ENCODE measurements at regions not wholly inside any gene's neighbourhood (a gene's known extent, or its start where the extent isn't known, plus 50 kb on each side); places are given as distances from the start of the nearest gene placed in this dataset.

- no peak overlapping the region for H3K4me3 ChIP-seq (ENCODE audit: control insufficient read depth in 2 of 3, extremely low read depth in 1 of 3, insufficient read depth in 2 of 3, low read depth in 1 of 3, low read length in 3 of 3)
- no peaks in the 10 kb centered on the region for H3K4me1 ChIP-seq (ENCODE audit: control insufficient read depth, extremely low read depth, insufficient read depth, low read length)
- H3K79me2 ChIP-seq (ENCODE audit: control insufficient read depth, insufficient read depth, low read length) = no peaks in the 10 kb centered on the region
- no peak overlapping the region for H3K4me2 ChIP-seq (ENCODE audit: control insufficient read depth, extremely low read depth, insufficient read depth, low read depth, low read length)
- dilution Hi-C loops (cut with MboI; ENCODE audit: extremely low pct_ligation_motif_present, low sequenced_read_pairs) = no loop called here
- no peaks in the 10 kb centered on the region for H3K9me1 ChIP-seq (ENCODE audit: control insufficient read depth, extremely low read depth, insufficient read depth, low read length)
- no peak for FAIRE-seq
- H3K9me3 ChIP-seq (ENCODE audit: control insufficient read depth, low read depth, low read length) = no peaks in the 10 kb centered on the region
- H3K27me3 ChIP-seq (ENCODE audit: control insufficient read depth, extremely low read depth, insufficient read depth, low read length) = no peaks in the 10 kb centered on the region
- no peak for DNase-seq (ENCODE audit: low read depth, low spot score)
- no peak for TF ChIP-seq CTCF (optimal IDR thresholded peaks at IDR 0.05 in 1 of 3, IDR thresholded peaks at IDR 0.05 in 1 of 3, conservative IDR thresholded peaks at IDR 0.05 in 1 of 3; ENCODE audit: extremely low read depth in 1 of 3, insufficient read depth in 2 of 3, low read length in 3 of 3)
- TF ChIP-seq EZH2 (IDR thresholded peaks at IDR 0.05; ENCODE audit: low read length) = no peak
- no peaks in the 10 kb centered on the region for H3K36me3 ChIP-seq (ENCODE audit: control insufficient read depth in 2 of 2, extremely low read depth in 1 of 2, insufficient read depth in 2 of 2, low read length in 2 of 2)
- H3K9ac ChIP-seq (ENCODE audit: control insufficient read depth, extremely low read depth, insufficient read depth, low read length) = no peak overlapping the region
- no peaks in the 10 kb centered on the region for H4K20me1 ChIP-seq (ENCODE audit: control insufficient read depth, extremely low read depth, insufficient read depth, low read length)
- no peak overlapping the region for H2AFZ ChIP-seq (ENCODE audit: control insufficient read depth, low read length)
- no peak overlapping the region for H3K27ac ChIP-seq (ENCODE audit: control insufficient read depth, insufficient read depth, low read length)
These were observed 121.3 kb upstream of the C1GALT1 start for GRCh38 chr7:7060828-7061599.

GRCh38 chr7:7077945-7078344 lies 104.4 kb upstream of the C1GALT1 start:
- H3K36me3 ChIP-seq (ENCODE audit: control insufficient read depth in 2 of 2, extremely low read depth in 1 of 2, insufficient read depth in 2 of 2, low read length in 2 of 2) = no peaks in the 10 kb centered on the region
- H3K4me2 ChIP-seq (ENCODE audit: control insufficient read depth, extremely low read depth, insufficient read depth, low read depth, low read length) = no peak overlapping the region
- dilution Hi-C loops (cut with MboI; ENCODE audit: extremely low pct_ligation_motif_present, low sequenced_read_pairs) = no loop called here
- no peaks in the 10 kb centered on the region for H3K4me1 ChIP-seq (ENCODE audit: control insufficient read depth, extremely low read depth, insufficient read depth, low read length)
- no peaks in the 10 kb centered on the region for H3K27me3 ChIP-seq (ENCODE audit: control insufficient read depth, extremely low read depth, insufficient read depth, low read length)
- no peak for DNase-seq (ENCODE audit: low read depth, low spot score)
- no peak overlapping the region for H3K9ac ChIP-seq (ENCODE audit: control insufficient read depth, extremely low read depth, insufficient read depth, low read length)
- H2AFZ ChIP-seq (ENCODE audit: control insufficient read depth, low read length) = no peak overlapping the region
- FAIRE-seq = no peak
- no peak overlapping the region for H3K4me3 ChIP-seq (ENCODE audit: control insufficient read depth in 2 of 3, extremely low read depth in 1 of 3, insufficient read depth in 2 of 3, low read depth in 1 of 3, low read length in 3 of 3)
- H3K27ac ChIP-seq (ENCODE audit: control insufficient read depth, insufficient read depth, low read length) = no peak overlapping the region
- TF ChIP-seq EZH2 (IDR thresholded peaks at IDR 0.05; ENCODE audit: low read length) (no peak), CTCF (optimal IDR thresholded peaks at IDR 0.05 in 1 of 3, IDR thresholded peaks at IDR 0.05 in 1 of 3, conservative IDR thresholded peaks at IDR 0.05 in 1 of 3; ENCODE audit: extremely low read depth in 1 of 3, insufficient read depth in 2 of 3, low read length in 3 of 3) (no peak)
- H3K9me1 ChIP-seq (ENCODE audit: control insufficient read depth, extremely low read depth, insufficient read depth, low read length) = no peaks in the 10 kb centered on the region
- no peaks in the 10 kb centered on the region for H3K79me2 ChIP-seq (ENCODE audit: control insufficient read depth, insufficient read depth, low read length)
- no peaks in the 10 kb centered on the region for H3K9me3 ChIP-seq (ENCODE audit: control insufficient read depth, low read depth, low read length)
- no peaks in the 10 kb centered on the region for H4K20me1 ChIP-seq (ENCODE audit: control insufficient read depth, extremely low read depth, insufficient read depth, low read length)
